Activated CD8-positive, alpha-beta memory T cell treated with anti-CD3 and anti-CD28 coated beads, Interleukin-2, amount 10 ng/mL, durations not matched to agents 7 days and 5 days (primary cell): ENCODE measurements at regions not wholly inside any gene's neighbourhood (a gene's known extent, or its start where the extent isn't known, plus 50 kb on each side); places are given as distances from the start of the nearest gene placed in this dataset.
"Not testable (repeated sequence)": the region's sequence is repeated elsewhere in the genome, so short reads cannot be mapped to it uniquely, and the experiment has no call there.

Source experiments
- ATAC-seq: fragments of 150-1000 bp; cut with Tn5 transposase; one replicate; pipeline ENCODE4 v1.10.0; 2021; ENCODE audit warnings: moderate library complexity
- CTCF ChIA-PET: fragments of 350-600 bp; sonication (Branson Sonifier 250); formaldehyde crosslinking; loops from one replicate; lab custom pipeline; 2021; ENCODE audit warnings: antibody characterized with exemption; lab: Charles Lee
- DNase-seq: peaks from one replicate; pipeline ENCODE4 v3.0.0-alpha.2; 2020
- H3K27ac Mint-ChIP-seq: one replicate; pipeline ENCODE4 v1.8.0; 2021; ENCODE audit warnings: mild to moderate bottlenecking, mixed read lengths
- H3K27me3 Mint-ChIP-seq: one replicate; pipeline ENCODE4 v1.8.0; 2021; ENCODE audit warnings: mixed read lengths
- H3K36me3 Mint-ChIP-seq: one replicate; pipeline ENCODE4 v1.8.0; 2021; ENCODE audit warnings: mild to moderate bottlenecking, mixed read lengths
- H3K4me1 Mint-ChIP-seq: one replicate; pipeline ENCODE4 v1.8.0; 2021; ENCODE audit warnings: mixed read lengths
- H3K4me3 Mint-ChIP-seq: one replicate; pipeline ENCODE4 v1.8.0; 2021; ENCODE audit warnings: mild to moderate bottlenecking, moderate library complexity, mixed read lengths
- H3K9me3 Mint-ChIP-seq: one replicate; pipeline ENCODE4 v1.8.0; 2022; ENCODE audit warnings: low read depth, mixed read lengths

DNA sequence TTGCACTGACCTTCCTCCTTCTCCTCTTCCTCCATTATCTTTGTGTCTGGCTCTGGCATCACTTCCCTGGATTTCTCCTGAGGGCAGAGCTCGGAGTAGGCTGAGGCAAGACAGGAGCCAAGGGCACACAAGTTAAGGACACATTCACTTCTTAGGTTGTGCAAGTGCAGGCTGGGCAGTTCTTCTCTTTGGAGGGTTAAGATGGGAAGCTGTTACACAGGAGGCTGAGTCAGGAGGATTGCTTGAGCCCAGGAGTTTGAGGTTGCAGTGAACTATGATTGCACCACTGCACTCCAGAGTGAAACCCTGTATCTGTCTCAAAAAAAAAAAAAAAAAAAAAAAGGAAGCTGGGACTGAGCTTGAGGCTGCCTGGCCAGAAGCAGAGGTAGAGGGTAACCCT is 176.2 kb upstream of the ANKRD28 start:
- Mint-ChIP-seq H3K27ac (no peak overlapping the region), H3K4me3 (no peak overlapping the region), H3K9me3 (no peaks in the 10 kb centered on the region), H3K4me1 (no peaks in the 10 kb centered on the region), H3K36me3 (no peaks in the 10 kb centered on the region), H3K27me3 (peaks cover 4% of the 10 kb centered on the region)
- CTCF ChIA-PET: interaction anchor here (1.6 kb wide), 1 partner anchor 16 kb away, joined by 5 read pairs; no protein-coding TSS in a partner anchor
- DNase-seq (no peak), ATAC-seq (no peak)

DNA sequence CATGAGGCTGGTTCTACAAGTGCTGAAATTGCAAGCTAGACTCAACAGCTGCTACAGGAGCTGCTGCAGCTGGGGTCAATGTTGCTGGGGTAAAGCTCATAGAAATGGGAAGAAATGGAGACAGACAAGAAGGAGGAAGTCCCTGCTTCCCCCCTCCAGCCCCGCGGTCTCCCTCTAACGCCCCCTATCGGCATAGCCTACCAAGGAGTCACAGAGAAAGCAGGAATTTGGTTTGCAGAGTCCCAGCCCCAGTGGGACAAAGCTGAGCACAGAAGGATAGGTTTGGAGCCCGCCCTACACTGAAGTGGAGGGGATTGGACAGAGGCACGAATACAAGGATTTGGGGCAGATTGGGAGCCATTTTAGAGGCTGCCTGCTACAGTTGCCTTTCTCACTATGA is 176.9 kb upstream of the ANKRD28 start:
- CTCF ChIA-PET: no interaction called here
- H3K27ac Mint-ChIP-seq: no peak overlapping the region
- no peak overlapping the region for H3K4me3 Mint-ChIP-seq
- H3K36me3 Mint-ChIP-seq: no peaks in the 10 kb centered on the region
- H3K27me3 Mint-ChIP-seq: peaks cover 4% of the 10 kb centered on the region
- ATAC-seq (no peak), DNase-seq (no peak)
- H3K4me1 Mint-ChIP-seq: no peaks in the 10 kb centered on the region
- no peaks in the 10 kb centered on the region for H3K9me3 Mint-ChIP-seq

DNA sequence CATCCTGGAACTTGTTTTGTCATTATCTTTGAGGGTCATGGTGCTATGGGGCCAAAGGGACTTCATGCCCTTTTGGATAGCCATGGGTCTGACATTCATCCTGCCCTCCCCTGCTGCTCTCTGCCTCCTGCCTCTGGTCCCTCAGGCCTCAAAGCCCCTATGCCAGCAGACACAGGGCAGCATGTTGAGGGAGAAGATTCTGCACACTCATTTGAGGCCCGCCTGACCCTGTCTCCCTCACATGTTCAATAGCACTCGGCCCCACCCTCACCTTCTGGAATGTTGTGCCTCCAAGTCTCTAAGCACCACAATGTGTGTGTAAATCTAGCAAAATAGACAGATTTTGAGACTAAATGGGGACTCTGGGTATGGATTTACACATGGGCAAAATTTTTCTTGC is 178.7 kb upstream of the ANKRD28 start:
- no peak for DNase-seq
- Mint-ChIP-seq H3K27ac (no peak overlapping the region), H3K36me3 (no peaks in the 10 kb centered on the region), H3K4me1 (no peaks in the 10 kb centered on the region), H3K9me3 (no peaks in the 10 kb centered on the region), H3K4me3 (no peak overlapping the region), H3K27me3 (peaks cover 4% of the 10 kb centered on the region)
- CTCF ChIA-PET: no interaction called here
- no peak for ATAC-seq

DNA sequence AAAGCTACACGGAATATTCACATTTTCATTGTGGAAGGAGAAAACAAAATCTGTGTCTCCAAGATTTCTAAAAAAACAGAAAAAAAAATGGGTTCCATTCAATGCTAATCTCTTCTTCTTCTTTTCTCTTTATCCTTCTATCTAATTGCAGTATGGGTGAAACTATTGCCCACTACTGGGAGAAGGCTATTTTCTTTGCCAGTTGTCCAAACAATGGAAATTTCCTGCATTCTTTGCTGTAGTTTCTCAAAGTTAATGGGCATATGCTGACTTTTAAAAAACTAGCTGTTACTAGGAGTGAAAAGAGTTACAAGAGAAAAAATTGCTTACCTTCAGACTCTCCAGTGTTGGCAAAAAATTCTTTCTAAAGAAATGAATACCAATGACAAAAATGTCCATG is 179.3 kb upstream of the ANKRD28 start:
- H3K4me3 Mint-ChIP-seq: no peak overlapping the region
- no peaks in the 10 kb centered on the region for H3K4me1 Mint-ChIP-seq
- DNase-seq (no peak), ATAC-seq (no peak)
- peaks cover 1% of the 10 kb centered on the region for H3K27me3 Mint-ChIP-seq
- no peak overlapping the region for H3K27ac Mint-ChIP-seq
- CTCF ChIA-PET: no interaction called here
- no peaks in the 10 kb centered on the region for H3K36me3 Mint-ChIP-seq
- H3K9me3 Mint-ChIP-seq: no peaks in the 10 kb centered on the region

DNA sequence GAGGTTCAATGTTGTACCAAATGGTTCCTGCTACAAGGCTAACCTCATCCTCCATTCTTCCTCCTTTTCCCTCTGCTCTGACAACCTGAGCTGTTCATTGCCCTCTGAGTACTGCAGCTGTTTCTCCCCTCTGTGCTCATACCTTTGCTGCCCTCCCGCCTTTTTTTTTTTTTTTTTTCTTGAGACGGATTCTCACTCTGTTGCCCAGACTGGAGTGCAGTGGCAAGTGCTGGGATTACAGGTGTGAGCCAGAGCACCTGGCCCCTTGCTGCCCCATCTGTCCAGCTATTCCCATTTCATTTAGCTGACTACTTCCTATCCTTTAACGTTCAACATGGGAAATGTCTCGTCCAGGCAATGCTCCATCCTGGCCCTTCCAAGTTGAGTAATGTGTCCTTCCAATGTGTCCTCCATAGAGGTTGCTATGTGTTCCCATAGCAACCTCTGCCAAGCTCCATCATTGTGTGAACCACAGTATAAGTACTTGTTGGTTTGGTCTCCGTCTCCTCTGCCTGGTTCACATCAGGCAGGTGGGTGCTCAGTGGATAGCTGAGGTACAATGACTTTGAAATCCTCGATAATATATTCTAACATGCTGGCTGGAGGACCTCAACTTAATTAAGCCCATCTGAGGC is 179.9 kb upstream of the ANKRD28 start:
- Mint-ChIP-seq H3K27ac (no peak overlapping the region), H3K36me3 (no peaks in the 10 kb centered on the region), H3K4me3 (no peak overlapping the region), H3K9me3 (no peaks in the 10 kb centered on the region), H3K27me3 (no peaks in the 10 kb centered on the region), H3K4me1 (no peaks in the 10 kb centered on the region)
- DNase-seq (no peak), ATAC-seq (no peak)
- CTCF ChIA-PET: no interaction called here

DNA sequence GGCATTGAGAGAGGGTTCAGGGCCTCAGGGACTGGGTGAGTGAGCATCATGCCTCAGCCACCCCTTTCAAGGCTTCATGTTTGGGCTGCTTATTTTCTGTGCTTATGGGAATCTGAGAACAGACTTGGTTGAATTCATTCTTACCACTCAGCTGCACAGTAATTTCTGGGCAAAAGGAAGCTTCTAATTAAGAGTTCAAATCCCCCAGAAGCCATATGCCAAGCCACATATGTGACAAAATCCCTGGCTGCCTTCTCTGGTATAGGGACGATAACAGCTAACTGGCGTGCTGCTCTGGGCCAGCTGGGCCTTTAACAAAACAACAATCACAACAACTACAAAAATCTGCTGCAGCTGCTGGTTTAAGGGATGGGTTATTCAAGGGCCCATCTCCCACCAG is 181.0 kb upstream of the ANKRD28 start:
- Mint-ChIP-seq H3K36me3 (no peaks in the 10 kb centered on the region), H3K9me3 (no peaks in the 10 kb centered on the region), H3K27ac (no peak overlapping the region), H3K4me3 (no peak overlapping the region), H3K27me3 (no peaks in the 10 kb centered on the region), H3K4me1 (no peaks in the 10 kb centered on the region)
- ATAC-seq (no peak), DNase-seq (no peak)
- CTCF ChIA-PET: no interaction called here

DNA sequence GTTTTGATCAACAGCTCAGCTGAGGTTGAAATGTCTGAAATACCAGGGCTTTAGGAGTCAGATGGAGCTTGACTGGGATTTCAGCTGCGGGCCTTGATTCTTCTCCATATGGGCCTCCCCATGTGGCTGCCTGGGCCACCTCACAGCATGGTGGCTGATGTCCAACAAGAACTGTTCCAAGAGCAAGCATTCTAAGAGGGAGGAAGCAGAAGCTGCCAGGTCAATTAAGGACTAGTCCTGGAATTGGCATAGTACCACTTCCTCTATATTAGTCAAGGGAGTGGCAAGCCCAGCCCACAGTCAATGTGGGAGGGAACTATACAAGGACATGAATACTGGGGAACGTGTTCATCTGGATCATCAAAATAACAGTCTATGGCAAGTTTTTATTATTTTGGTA is 181.7 kb upstream of the ANKRD28 start:
- Mint-ChIP-seq H3K27ac (no peak overlapping the region), H3K9me3 (no peaks in the 10 kb centered on the region), H3K4me1 (no peaks in the 10 kb centered on the region), H3K36me3 (no peaks in the 10 kb centered on the region), H3K27me3 (no peaks in the 10 kb centered on the region), H3K4me3 (no peak overlapping the region)
- DNase-seq (no peak), ATAC-seq (no peak)
- CTCF ChIA-PET: no interaction called here

DNA sequence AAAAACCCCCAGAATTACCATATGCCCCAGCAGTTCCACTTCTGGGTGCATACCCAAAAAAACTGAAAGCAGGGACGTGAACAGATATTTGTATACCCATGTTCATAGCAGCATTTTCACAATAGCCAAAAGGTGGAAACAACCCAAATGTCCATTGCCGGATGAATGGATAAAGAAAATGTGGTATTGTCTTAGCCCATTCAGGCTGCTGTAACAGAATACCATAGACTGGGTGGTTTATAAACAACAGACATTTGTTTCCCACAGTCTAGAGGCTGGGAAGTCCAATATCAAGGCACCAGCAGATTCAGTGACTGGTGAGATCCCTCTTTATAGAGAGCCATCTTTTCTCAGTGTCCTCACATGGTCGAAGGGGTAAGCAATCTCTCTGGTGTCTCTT is 182.1 kb upstream of the ANKRD28 start:
- CTCF ChIA-PET: no interaction called here
- DNase-seq: no peak
- ATAC-seq: no peak
- Mint-ChIP-seq H3K9me3 (no peaks in the 10 kb centered on the region), H3K4me3 (no peak overlapping the region), H3K4me1 (no peaks in the 10 kb centered on the region), H3K27ac (no peak overlapping the region), H3K27me3 (no peaks in the 10 kb centered on the region), H3K36me3 (no peaks in the 10 kb centered on the region)

DNA sequence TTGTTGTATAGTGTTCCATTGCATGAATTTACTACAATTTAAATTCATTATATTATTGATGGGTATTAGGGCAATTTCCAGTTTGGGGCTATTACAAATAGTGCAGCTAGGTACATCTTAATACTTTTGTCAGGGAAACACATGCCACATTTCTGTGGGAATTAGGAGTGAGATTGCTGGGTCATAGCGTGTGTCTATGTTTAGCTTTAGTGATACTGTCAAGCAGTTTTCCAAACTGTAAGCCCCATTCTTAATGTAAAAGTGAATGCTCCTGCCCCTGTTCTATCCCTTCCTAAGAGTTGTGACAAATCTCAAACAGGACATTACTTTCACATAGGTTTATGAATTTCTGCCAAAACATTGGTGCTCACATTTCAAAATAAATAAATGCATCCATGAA is 184.5 kb upstream of the ANKRD28 start:
- H3K4me3 Mint-ChIP-seq: no peak overlapping the region

DNA sequence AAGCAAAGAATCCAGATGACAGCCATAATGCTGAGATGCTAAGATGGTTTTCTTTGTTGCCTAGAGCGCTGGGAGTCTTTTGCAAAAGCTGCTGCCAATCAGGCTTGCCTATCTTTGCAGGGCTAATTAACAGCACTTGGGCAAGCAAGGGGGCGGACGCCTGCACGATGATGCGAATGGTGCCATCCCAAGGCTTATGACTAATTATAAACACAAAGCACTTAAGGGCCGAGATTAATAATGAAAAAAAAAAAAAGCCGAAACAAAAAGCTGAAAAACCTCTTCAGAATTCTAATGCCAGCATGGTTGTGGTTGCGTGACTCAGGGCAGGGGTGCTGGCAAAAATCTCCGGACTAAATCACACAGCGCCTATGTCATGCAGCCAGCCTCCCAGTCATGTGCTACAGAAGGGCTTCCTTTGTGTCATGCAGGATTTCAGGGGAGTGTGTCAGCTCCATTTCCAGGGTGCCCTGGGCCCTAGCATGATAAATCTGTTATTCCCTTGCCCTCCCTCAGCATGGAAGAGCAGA is 185.0 kb upstream of the ANKRD28 start:
- DNase-seq: no peak
- Mint-ChIP-seq H3K4me1 (no peaks in the 10 kb centered on the region), H3K27me3 (peaks cover 2% of the 10 kb centered on the region), H3K36me3 (no peaks in the 10 kb centered on the region), H3K4me3 (no peak overlapping the region), H3K9me3 (peaks cover 7% of the 10 kb centered on the region), H3K27ac (no peak overlapping the region)
- no peak for ATAC-seq
- CTCF ChIA-PET: no interaction called here

More for the DNA sequence above, 184.5 kb upstream of the ANKRD28 start:
- Mint-ChIP-seq H3K27me3 (peaks cover 2% of the 10 kb centered on the region), H3K27ac (no peak overlapping the region), H3K36me3 (no peaks in the 10 kb centered on the region), H3K9me3 (peaks cover 5% of the 10 kb centered on the region), H3K4me1 (no peaks in the 10 kb centered on the region)
- DNase-seq (no peak), ATAC-seq (no peak)
- CTCF ChIA-PET: no interaction called here

DNA sequence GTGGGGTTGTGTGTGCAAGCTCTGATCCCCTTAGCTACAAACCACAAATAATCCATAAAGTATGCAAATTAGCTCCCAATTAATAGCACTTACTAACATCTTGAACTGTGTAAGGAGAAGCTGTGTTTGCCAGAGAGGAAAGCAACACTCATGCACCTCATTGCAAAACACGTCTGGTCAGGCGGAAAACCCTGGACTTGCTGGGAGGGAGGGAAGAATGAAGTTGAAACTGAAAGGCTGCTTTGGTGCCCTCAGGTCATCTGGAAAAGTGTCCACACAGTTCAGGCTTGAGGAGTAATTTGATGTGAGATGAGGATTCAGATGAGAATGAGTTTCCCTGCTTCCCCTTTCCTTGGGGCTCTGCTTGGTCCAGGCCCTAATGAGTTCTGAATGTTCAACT is 185.5 kb upstream of the ANKRD28 start:
- H3K27me3 Mint-ChIP-seq: peaks cover 2% of the 10 kb centered on the region
- no peaks in the 10 kb centered on the region for H3K4me1 Mint-ChIP-seq
- no peak overlapping the region for H3K27ac Mint-ChIP-seq
- CTCF ChIA-PET: no interaction called here
- ATAC-seq: no peak
- no peaks in the 10 kb centered on the region for H3K36me3 Mint-ChIP-seq
- no peak for DNase-seq
- peaks cover 7% of the 10 kb centered on the region for H3K9me3 Mint-ChIP-seq
- no peak overlapping the region for H3K4me3 Mint-ChIP-seq

DNA sequence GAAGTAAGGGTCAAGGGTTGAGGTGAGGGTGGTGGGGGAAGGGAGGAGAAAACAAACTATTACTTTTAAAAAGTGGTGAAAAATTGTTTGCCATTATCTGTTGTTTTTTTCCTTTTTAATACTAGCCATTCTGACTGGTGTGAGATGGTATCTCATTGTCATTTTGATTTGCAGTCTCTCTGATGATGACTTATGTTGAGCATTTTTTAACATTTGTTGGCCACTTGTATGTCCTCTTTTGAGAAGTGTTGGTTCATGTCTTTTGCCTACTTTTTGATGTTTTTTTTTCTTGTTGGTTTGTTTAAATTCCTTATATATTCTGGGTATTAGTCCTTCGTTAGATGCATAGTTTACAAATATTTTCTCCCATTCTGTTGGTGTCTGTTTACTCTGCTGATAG is 185.9 kb upstream of the ANKRD28 start:
- no peak overlapping the region for H3K4me3 Mint-ChIP-seq
- H3K27me3 Mint-ChIP-seq: peaks cover 2% of the 10 kb centered on the region
- ATAC-seq (no peak), DNase-seq (no peak)
- no peaks in the 10 kb centered on the region for H3K4me1 Mint-ChIP-seq
- CTCF ChIA-PET: no interaction called here
- H3K9me3 Mint-ChIP-seq: peaks cover 7% of the 10 kb centered on the region
- no peak overlapping the region for H3K27ac Mint-ChIP-seq
- H3K36me3 Mint-ChIP-seq: no peaks in the 10 kb centered on the region

DNA sequence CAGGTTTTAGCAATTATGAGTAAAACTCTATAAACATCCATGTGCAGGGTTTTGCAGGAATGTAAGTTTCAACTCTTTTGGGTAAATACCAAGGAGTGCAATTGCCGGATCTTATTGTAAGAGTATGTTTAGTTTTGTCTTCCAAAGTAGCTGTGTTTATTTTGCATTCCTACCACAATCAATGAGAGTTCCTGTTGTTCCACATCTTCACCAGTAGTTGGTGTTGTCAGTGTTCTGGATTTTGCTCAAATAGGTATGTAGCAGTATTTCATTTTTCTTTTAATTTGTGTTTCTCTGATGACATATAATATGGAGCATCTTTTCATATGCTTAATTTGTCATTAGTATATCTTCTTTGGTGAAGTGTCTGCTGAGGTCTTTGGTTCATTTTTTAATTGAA is 185.1 kb upstream of the GALNT15 start:
- ATAC-seq (no peak), DNase-seq (no peak)
- Mint-ChIP-seq H3K36me3 (no peaks in the 10 kb centered on the region), H3K9me3 (peaks cover 12% of the 10 kb centered on the region), H3K4me3 (no peak overlapping the region), H3K27me3 (peaks cover 14% of the 10 kb centered on the region), H3K27ac (no peak overlapping the region), H3K4me1 (no peaks in the 10 kb centered on the region)
- CTCF ChIA-PET: no interaction called here

DNA sequence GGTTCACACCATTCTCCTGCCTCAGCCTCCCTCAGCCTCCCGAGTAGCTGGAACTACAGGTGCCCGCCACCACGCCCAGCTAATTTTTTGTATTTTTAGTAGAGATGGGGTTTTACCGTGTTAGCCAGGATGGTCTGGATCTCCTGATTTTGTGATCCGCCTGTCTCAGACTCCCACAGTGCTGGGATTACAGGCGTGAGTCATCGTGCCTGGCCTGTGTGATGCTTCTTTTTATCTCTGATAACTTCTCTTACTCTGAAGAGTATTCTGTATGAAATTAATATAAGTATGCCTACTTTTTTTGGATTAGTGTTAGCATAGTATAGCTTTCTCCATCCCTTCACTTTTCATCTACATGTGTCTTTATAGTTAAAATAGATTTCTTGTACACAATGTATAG is 180.8 kb upstream of the GALNT15 start:
- ATAC-seq, H3K4me3 Mint-ChIP-seq, CTCF ChIA-PET, H3K9me3 Mint-ChIP-seq, H3K27ac Mint-ChIP-seq, DNase-seq, H3K4me1 Mint-ChIP-seq, H3K36me3 Mint-ChIP-seq: not testable (repeated sequence)
- peaks cover 15% of the 10 kb centered on the region for H3K27me3 Mint-ChIP-seq

DNA sequence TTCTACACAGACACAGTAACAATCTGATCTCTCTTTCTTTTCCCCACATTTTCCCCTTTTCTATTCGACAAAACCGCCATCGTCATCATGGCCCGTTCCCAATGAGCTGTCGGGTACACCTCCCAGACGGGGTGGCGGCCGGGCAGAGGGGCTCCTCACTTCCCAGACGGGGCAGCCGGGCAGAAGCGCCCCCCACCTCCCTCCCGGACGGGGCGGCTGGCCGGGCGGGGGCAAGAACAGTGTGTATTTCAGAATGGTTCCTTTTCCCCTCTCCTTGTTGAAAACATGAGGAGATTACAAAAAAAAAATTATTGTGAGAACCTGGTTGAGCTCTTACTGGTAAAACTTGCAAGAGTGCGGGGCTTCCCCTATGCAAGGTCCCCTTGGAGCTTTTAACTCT is 178.0 kb upstream of the GALNT15 start:
- H3K9me3 Mint-ChIP-seq, H3K4me1 Mint-ChIP-seq, H3K27me3 Mint-ChIP-seq, H3K36me3 Mint-ChIP-seq, CTCF ChIA-PET, H3K27ac Mint-ChIP-seq, DNase-seq, H3K4me3 Mint-ChIP-seq, ATAC-seq: not testable (repeated sequence)
